HG03342 (cell line): ENCODE measurements at regions not wholly inside any gene's neighbourhood (a gene's known extent, or its start where the extent isn't known, plus 50 kb on each side); places are given as distances from the start of the nearest gene placed in this dataset.
"Not testable (repeated sequence)": the region's sequence is repeated elsewhere in the genome, so short reads cannot be mapped to it uniquely, and the experiment has no call there.

Experiments
- ATAC-seq: cut with Tn5 transposase; IDR thresholded peaks from one replicate; pipeline ENCODE4 v1.9.1; 2021; ENCODE audit warnings: mild to moderate bottlenecking, moderate library complexity; ENCODE audit not compliant: unreplicated experiment

DNA sequence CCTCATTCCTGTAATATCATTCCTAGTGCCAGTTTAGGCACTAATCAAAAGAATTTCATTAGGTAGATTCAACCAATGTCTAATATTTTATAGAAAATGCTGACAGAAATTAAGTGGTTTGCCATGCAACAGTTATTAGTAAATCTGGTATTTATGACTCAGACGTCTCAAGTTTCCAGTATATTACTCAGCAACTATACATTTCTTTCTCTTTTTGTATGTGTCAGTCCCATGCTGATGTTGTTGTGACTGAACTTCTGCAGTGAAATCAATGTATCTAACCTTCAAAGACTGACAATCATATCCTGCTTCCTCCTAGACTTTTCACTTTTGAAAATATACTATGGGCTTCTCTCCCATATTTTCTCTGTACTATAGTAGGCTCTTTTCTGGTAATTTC, 822.5 kb downstream of the NR2F1-AS1 start:
- ATAC-seq: no peak

DNA sequence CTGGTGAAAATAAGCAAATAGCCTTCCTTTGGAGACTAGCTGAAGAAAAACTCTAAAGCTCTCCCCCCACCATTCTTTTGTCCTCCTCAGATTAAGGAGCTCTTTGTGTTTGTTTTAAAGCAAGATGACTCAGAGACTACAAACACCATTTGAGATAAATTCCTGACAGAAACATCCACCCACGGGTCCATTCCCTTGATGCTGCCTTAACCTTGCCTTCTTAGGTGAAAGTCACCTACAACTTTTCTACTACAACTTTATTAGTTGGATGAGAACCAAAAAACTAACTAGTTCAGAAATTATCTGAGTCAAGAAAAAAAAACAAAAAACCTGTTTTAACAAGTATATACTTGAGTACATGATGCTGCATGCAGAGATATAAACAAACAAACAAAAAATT, 831.1 kb downstream of the NR2F1-AS1 start:
- no peak for ATAC-seq

DNA sequence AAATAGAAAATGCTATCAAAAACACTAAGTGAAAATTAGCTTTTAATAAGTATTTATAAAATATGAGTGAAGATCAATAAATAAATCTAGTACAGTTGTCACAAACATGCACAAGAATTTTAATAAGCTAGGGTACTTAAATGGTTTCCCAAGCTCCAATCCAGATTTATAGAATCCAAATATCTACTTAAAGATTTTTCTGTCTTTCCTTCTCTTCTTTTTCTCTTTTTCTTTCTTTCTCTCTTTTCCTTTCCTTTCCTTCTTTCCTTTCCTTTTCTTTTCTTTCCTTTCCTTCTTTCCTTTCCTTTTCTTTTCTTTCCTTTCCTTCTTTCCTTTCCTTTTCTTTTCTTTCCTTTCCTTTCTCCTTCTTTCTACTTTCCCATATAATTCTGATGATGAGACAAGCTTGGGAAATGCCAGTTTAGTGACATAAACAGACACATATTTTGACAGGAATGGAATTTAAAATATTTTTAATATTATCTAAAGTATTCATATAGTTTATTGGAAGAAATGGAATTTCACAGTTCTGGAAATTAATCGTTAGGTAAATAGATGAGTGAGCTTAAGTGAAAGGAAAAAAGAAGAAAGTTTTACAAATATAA, 832.8 kb downstream of the NR2F1-AS1 start:
- ATAC-seq: no peak

DNA sequence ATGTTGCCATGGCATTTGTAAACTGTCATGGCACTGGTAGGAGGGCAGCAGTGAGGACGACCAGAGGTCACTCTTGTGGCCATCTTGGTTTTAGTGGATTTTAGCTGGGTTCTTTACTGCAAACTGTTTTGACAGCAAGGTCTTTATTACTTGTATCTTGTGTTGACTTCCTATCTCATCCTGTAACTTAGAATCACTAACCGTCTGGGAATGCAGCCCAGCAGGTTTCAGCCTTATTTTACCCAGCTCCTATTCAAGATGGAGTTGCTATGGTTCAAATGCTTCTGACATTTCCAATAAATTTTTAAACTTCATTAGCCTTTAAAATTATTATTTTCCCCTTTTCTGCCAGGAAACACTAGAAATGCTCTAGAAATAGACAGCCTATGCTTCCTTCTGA, 839.1 kb downstream of the NR2F1-AS1 start:
- ATAC-seq: no peak

DNA sequence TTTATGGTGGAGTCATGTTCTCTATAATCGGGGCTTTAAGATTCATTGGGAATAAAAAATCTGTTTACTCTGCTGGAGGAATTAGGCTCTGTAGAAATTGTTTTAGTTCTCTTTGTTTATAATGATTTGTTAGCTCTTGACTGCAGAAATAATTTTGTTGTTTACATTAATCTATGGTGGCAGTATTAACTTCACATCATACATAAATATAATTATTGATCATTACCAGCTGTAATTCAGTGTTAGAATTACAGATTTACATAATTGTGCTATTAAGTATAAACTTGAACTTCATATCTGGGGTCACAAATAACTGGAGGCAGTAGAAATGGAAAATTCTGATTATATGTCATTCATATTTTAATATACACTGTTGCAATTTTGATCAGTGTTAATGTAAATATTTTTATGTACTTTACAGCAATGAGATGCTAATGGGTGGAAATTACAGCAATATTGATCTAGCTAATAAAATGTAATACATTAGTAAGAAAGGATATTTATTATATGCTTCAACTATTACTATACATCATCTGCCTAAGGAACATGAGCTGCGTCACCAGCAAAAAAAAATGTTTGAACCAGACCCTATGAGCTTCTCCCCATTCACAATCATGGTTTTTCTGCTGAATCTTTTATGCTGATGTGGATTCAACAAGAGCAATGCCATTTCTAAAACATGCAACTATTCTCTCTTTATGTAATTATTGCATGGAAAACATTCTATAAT, 846.6 kb downstream of the NR2F1-AS1 start:
- ATAC-seq: no peak

DNA sequence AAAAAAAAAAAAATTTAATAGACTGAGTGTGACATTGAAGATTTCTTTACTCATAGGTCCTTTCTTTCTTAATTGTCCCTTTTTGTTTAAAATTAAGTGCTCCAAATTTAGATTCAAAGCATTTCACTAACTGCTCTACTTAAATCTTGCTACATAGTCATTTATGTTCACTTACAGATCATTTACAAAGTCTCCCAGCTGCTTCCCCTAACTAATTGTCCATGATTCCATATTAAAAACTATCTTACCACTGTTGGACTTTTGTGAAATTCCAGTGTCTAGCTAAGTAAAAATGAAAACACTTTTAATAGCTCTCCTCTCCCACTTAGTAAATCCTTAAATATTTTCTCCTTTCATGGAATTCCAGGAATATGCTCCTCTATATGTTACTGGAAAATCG, 850.5 kb downstream of the NR2F1-AS1 start:
- no peak for ATAC-seq

DNA sequence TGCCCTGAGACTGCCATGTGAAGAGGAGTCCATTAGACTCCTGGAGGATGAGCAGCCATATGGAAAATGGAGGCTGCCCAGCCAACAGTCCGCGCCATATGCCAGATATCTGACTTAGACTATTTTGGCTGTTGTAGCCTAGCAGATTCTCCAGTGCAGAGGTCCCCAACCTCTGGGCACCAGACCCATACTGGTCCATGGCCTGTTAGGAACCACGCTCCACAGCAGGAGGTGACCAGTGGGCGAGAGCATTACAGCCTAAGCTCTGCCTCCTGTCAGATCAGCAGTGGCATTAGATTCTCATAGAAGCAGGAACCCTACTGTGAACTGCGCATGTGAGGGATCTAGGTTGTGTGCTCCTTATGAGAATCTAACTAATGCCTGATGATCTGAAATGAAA, 851.9 kb downstream of the NR2F1-AS1 start:
- no peak for ATAC-seq

DNA sequence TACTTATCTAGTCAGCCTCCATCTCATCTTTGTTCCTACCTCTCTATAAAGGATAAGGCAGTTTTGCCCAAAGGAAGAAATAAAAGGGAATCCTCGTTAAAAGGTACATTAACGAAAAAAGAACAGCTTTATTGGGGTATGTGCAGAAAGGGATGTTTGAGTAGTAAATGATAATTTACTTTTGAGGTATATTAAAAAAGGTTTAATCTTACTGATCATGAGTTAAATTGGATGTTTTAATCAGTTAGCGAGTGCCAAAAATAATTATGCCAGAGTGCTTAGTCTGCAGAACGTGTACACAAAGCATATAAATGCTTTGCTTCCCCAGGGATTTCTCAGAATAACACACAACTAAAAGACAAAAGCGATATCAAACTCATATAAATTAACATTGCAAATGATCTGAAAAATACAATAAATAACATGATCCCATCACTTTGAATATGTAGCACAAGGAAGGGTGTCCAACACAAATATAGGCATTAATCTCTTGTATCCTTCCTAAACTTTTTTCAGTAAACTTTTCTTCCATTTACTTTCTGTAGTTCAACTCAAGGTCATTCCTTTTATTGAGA, 865.0 kb downstream of the NR2F1-AS1 start:
- no peak for ATAC-seq

DNA sequence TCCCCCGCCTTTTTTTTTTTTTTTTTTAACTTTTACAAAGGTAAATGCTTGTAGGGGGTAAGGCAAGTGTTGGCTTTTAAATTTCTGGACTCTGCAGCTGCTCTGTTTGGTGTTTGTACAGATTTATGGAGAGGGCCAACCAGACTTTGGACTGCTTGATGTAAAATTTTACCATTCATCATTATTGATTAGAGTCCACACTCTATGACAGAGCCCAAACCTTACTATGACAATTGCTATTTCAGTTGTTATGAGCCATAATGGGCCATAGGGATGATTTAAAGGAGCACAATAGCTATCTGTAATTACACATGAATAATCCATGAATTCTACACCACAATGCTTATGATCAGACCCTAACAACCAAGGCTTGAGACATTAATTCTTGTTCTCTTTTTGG, 867.2 kb downstream of the NR2F1-AS1 start:
- no peak for ATAC-seq

DNA sequence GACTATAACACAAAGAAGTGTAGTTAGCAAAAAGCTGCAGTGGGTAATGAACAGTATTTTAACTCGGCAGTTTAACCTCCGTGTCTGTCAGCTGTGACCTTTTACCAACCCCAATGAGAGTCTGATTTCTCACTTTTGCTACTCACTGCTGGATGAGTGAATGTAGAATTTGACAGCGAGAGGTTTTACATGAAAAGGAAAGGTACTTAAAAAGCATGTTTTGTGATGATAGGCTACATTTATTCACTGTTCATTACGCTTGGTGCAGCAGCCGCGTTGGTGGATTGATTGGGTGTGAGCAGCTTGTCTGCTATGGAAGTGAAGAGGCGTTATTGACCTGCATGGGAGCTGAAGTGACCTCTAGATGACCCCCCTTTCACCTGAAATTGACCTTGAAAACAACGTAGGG, 867.7 kb downstream of the NR2F1-AS1 start:
- ATAC-seq: no peak

DNA sequence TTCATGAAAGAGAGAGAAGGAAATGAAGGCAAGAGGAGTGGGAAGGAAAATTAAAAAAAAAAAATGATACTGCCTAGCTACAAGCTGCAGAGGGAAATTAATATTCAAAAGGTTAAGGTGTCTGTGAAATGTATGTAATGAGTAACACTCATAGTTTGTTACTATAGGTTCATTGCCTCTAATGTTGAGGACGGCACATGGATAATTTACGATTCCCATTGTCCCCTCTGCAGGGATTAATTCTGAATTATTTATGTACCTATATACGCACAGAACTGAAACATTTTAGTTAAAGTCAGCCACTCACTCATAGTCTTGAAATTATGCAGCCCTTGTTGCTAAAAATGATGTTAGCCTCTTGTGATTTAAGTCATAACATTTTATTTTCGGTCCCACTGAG, 869.1 kb downstream of the NR2F1-AS1 start:
- no peak for ATAC-seq

DNA sequence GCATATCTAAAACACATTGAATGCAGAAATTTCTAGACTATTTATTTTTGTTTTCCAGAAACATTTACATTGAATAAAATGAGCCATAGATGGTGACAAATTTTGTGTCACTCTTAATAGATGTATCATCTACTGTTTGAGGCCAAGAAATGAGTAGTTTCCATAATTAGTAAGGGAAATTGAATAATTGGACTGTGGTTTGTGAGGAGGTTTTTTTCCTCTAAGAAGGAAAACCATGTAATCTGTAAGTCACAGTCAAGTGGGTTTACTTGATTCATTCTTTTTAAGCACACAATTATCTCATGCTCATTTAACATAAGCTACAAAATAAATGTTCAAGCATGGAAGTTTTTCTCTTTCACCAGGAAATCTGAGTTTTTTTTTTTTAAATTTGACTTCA, 876.4 kb downstream of the NR2F1-AS1 start:
- no peak for ATAC-seq

DNA sequence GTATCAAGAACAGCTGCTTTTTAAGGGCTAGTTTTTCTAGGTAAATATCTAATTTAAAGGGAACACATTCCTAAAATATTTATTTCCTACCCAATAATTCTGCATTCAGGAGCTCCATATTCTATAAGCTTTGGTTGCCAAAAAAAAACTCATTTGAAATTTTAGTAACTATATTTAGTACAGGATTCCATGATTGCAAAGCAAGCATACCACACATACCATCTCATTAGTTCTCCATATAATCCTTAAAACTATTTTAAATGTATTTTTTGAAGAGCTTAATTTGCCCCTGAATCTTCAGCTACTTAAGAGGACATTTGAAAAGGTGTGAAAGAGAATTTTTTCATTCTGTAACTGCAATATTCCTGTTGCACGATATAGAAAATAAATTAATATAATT, 877.0 kb downstream of the NR2F1-AS1 start:
- ATAC-seq: no peak

DNA sequence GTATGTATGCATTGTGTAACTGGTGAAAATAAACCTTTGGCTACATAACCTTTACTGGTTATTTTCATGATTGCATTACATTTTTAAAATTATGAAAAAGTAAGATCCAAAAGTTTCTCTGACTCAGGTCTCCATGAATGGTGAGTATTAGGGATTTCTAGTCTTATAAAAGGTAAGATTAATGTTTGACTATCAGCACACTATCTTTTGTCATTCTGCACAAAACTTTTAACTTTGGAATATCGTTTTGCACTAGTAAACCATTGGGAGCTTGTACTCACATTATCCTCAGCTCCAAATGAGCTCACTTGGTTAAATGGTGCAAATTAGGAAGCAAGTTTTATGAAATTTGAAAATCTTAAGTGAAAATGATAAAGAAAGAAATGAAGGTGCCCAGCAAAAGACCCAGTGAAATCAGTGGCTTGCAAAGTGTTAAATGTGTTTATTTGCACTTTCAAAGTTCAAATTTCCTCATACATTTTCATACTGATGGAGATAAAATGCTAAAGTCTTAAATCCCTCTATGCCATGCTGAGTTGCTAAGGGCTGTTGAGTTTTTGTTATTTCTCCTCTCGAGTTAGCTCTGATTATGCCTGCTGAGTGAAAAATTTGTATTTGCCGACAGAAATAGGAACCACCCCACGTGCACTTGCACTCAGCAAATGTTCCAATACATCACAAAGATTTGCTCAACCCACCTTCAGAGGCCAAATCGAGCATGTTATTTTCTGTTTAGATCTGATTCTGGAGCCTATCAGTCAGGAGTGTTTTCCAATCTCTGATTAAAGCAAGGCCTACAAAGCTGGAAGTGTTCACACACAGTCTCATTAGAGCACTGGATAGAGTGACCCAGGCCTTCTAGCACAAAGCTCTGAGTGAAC, 885.7 kb downstream of the NR2F1-AS1 start:
- no peak for ATAC-seq

DNA sequence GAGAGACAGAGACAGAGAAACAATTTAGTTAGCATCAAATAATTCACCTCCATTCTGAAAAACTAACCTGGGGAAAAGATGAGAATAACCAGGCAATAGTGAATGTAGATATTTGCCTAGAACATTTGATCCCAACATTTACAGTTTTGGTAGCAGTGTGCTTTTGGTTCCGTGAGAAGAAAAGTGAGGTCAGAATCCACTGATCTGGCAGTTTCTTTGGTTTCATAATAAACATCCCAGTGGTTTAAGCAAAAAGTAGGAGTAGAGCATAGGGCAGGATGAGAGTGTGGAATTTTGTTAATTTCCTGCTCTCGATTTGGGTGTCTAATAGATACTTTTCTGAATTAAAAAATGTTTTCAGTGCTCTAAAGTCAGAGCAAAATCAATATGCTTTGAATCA, 887.0 kb downstream of the NR2F1-AS1 start:
- no peak for ATAC-seq

DNA sequence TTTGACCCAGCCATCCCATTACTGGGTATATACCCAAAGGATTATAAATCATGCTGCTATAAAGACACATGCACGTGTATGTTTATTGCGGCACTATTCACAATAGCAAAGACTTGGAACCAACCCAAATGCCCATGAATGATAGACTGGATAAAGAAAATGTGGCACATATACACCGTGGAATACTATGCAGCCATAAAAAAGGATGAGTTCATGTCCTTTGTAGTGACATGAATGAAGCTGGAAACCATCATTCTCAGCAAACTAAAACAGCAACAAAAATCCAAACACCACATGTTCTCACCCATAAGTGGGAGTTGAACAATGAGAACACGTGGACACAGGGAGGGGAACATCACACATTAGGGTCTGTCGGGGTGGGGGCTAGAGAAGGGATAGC, 889.1 kb downstream of the NR2F1-AS1 start:
- not testable (repeated sequence) for ATAC-seq

DNA sequence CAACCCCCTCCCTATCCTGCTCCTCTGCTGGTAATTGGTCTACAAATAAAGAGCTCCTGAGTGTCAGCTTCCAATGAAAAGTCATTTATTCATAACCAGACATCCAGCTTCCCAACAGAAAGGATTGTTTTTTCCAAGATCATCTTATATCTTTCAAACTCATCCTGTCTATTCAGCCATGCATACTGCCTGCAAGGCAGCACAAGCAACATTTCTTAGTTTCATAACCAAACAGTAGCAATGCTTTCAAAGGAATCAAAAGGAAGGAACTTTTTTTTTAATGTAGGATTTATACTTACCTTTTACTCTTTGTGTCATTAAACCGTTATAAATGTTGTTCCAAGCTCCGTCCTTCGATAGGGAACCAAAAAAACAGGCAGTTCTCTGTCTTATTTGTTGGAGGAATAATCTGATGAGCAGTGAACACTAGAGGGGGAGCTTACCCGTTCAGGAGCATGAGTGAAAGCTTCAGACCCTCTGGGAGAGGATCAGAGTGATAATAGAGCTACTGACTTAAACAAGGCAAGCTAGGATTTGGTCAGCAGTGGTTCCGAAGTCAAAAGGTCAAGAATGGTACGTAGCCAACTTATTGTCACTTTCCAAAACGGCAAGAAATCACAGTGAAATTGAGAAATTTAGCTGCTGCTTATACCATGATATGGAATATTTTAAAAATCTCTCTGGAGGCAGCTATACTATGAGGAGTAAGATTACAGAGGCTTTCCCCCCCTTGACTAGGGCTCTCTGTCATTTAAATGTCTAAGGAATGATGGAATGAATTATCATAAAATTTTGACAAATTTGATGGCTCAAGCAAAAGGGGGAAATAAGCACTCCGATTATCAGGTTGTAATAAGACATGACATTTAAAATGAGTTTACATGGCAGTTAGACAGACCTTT, 892.9 kb downstream of the NR2F1-AS1 start:
- ATAC-seq: no peak

DNA sequence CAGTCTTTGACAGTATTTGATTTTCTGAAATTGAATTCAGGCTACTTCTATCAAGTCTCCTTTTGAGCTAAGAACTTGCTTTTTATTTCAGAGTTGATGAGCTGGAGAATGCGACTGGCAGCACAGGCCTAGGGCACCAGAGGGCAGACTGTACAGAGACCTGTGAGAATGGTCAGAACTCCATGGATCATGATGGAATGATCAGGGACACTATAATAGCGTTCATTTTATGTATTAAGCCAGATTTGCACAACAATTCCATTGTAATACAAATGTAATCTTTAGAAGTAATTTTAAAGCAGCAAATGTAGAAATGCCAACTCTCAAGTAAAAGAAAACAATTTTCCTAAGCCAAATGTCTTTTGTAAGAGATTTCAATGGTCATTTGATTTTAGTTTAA, 902.4 kb downstream of the NR2F1-AS1 start:
- ATAC-seq: no peak

DNA sequence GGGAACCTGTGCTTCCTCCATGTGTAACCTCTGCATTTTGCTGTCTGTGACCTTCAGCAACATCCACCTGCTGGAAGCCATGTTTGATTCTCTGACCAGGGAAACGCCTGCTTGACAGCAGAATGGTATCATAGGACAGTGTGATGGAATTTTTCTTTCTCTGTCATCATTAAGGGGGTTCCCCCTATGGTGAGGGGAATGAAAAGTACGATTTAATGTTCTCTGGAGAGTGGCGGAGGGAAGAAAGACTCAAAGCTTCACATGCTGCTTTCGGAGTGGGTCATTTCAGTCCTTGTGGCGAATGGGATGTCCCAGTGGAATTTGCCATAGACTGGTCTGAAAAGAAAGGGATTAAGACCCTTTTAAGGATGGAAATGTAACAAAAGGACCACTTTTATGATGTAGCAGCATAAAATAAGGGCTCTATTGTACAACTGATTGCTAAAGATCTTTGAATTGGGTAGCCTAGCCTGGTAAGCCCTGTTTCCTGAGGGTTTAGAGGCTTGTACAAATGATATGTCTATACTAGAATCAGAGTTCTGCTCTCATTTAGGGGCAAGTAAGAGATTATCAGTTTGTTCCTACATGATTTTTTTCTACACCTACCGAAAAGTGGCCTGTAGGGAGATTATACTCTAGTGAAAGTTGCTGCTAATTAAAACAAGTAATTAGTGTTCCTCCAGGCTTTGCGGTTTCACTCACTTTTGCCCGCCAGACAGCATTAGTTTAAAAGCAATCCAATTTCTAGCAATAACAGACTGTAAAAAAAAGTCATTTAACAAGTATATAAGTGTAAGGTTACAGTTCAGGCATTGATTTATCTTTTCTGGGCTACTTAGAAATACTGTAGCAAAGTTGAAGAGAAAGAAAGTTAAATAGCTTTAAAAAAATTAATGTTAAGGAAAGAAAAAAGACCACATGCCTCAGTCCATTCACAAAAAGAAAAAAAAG, 904.5 kb downstream of the NR2F1-AS1 start:
- ATAC-seq: no peak
